NCI-H2171 treated with DMSO at 0.1 percent for 48 hours (cell line): ENCODE measurements at regions not wholly inside any gene's neighbourhood (a gene's known extent, or its start where the extent isn't known, plus 50 kb on each side); places are given as distances from the start of the nearest gene placed in this dataset.

ENCODE experiments used
- DNase-seq: peaks from one replicate; lab custom pipeline; 2025; lab: John Stamatoyannopoulos, UW

DNA sequence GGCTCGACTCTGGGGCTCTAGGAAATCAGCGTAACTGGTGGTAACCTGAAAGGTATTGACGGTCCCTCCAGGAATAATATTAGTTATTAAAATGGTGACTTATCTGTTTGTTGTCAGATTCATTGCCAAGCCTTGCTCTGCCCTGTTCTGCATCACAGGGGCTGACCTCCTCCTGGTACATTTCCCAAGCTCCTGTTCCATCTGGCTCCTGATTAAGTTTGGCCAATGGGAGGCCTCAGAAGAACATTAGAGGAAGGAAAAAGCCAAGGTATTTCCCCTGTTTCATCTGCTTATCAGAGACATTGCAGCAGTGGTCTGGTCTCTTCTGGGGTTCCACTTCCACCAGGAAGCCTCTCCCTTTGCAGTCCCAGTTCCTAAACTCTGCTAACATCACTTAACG, 527.0 kb downstream of the TNS1 start:
- DNase-seq, result no peak

DNA sequence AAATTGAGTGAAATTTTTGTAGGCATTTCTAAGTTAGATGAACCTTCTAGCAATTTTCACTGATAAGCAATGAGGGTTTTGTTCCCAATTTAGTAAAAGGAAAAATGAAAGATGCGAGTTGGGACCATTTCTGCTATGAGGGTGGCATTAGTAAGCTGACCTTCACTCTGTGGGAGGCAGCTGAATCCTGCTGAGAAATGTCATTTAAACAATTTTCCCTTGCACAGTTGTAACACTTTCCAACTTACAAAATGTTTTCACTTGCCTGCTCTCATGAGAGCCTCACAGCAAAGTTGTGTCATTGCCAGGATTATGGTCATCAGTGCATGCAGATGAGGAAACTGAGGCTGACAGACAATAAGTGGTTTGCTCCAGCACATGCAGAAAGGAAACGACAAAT, 527.7 kb downstream of the TNS1 start:
- no peak for DNase-seq

DNA sequence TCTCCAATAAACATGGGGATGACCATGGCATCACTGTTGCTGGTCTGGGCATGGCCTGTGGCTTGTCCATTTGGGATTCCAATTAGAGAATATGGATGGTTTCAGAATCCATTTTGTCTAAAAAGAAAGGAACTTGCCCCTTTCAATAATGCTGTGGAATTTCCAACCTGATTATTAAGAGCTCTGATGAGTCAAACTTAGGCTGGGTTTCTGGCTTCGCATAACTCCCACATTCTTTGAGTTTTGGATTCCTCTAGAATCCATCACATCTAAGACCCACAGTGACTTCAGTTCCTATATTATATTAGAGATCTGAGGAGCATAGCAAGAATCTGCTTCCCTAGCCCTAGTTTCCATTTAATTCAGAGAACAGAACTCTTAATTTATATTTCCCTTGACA, 531.5 kb downstream of the TNS1 start:
- DNase-seq, result no peak

DNA sequence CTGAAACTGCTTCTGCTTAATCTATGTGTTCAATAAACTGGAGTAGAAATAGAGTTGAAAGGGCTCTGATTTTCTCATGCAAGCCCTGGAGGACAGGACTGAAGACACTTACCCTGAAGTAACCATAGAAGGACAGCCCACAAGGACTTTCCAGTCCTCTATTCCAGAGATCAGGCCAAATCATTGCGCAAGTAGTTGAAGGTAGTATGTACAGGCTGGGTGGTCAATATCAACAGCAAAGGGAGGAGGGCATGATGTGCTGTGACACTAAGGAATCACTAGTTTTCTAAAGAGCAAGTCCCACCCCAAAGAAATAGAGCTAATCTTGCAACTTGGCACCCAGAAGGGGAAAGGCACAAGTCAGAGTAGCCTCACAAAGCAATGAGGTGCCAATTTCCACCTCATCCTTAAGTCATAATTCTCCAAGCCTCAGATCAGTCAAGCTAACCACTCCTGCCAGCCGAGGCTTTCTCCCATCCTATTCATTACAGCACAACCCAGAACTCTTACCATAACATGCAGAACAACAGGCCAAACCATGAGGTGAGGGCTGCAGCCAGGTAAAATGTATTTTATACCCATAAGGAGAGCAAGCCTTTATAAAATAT, 533.5 kb downstream of the TNS1 start:
- DNase-seq, result no peak

DNA sequence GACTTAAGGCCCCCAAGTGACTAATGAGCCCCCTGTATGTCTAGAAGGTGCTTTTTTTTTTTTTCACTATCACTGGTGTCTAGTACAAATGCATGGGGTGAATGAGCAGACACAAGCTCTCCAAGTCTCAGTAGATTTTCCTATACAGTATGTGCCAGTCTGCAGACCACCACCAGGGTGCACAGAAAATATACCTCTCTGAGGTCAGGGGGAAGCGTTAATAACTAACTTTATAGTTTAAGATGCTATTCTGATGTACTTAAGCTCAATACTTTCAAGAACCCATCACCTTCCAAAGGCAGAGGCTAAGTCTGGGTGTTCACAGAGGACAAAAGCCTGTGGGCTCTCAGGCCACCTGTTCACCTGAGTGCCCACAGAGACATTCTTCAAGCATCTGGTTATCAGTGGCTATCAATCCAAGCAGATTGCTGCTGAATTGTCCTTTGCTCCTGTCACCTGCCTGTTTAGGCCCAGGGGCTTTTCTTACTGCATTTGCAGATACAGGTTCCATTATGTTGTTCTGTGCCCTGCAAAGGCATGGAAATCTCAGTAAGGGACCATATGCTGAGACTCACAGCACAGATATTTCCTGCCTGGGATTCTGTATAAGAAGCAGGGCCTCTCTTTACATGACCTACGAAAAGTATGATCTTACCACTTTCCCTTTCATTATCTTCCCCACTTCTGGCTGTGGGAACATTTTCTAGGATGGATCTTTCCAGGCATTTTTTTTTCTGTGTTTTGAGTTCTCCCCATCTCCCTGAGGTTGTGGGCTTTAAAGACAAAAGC, 534.6 kb downstream of the TNS1 start:
- no peak for DNase-seq

DNA sequence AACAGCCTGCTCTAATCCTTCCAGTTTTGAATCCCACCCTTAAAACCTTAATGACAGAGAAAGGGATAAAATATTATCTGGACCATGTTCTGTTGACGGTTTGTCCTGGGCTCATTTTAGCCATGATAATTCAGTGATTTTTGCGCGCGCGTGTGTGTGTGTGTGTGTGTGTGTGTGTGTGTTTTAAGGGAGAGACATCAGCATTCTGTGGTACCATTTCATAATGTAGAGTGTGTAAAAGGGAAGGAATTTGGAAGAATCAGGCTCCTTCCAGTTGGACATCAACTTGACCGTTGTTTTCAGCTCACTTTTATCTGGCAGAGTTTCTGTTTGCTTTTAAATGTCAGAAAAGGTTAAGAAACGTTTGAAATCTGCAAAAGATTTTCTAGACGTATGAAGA, 535.5 kb downstream of the TNS1 start:
- DNase-seq, result no peak

DNA sequence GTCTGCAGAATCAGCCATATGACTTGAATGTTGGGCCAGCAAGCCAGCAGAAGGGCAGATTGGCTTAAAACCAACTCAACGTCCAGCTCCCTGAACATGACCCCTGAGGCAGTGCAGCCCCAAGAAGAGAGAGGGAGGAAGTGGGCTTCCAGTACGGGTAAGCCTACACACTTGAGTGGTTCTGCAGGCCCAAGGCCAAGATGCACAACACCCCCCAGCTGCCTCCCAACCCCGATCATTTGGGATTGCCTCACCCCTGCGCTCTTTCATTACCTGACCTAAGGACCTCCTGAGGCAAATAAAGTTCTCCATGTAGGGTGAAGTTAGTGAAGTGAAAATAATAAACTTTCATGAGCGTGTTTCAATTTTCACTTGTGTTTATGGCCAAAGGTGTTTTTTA, 536.0 kb downstream of the TNS1 start:
- DNase-seq, result no peak

DNA sequence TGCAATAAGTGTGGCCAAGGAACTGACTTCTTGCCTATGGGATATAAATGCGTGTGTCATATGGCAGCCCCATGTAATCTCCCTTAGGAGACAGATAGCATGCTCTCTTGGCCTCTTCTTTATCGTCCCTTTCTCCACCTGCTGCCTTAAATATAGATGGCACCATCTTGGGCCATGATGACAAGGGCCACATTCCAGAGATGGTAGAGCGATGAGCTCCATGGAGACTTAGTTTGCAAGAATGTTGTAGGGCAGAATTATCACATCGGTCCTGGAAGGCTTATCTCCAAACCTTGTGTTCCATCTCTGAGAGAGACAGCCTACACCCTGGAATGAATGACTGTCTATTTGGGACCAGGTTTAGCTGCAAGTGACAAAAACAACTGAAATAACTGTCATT, 536.7 kb downstream of the TNS1 start:
- DNase-seq, result no peak

DNA sequence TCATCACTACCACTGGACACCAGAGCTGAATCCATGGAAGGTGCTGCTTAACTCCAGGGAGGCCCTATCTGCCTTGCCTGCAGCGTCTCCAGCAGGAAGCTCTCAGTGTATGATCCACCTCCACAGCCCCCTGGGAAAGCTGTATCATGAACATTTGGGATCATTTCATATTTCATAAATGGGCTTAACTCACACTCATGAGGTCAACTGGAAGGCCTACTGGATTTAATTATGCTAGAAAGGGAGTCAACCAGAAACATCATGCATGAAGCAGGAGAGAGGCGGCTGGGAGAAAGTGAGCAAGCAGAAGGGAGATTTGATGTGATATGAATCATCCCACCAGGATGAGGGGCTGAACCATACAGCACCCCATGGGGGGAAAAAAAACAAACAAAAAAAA, 537.7 kb downstream of the TNS1 start:
- no peak for DNase-seq

DNA sequence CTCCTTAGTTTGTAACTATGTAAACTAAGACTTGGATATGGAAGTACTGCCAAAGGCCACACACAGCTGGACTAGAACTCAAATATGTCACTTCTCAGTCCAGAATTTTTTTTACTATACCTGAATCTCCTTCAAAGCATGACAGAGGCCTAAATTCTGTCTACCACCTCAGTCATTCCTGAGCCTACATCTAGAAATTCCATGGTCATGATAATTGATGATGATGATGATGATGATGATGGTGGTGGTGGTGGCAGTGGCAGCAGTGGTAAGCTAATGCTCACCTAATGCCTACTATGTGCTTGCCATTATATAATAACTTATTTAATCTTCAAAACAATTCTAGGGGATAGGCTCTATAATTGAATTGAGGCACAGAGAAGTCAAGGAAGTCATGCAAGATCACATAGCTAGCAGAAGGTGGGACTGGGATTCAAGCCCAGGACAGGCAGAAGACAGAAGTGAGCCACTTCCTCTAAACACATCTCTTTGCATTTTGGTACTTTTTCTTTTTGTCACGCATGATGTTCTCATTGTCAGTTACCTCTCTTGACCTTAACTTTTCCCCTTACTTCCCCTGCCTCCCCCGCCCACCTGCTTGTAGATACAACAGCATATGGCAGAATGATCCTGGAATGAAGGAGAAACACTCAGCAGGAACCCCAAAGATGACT, 539.3 kb downstream of the TNS1 start:
- DNase-seq, result peak; percentile 4

DNA sequence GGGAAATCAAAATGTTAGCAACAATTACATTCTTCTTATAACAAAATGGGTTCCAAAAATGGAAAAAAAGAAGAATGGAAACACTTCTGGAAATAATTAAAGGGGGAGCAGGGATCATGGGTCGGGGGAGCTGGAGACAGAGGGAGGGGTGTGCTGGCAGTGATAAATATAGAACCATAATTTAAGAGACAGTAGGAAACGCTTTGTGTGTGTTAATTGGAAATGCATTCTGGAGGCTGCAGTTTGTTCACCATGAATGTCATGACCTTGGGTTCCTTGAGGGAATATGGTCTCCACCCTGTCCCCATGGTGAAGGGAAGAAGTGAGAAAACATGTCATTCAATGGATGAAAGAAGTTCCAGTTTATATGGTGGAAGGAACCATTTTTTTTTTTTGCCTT, 540.7 kb downstream of the TNS1 start:
- DNase-seq, result no peak

DNA sequence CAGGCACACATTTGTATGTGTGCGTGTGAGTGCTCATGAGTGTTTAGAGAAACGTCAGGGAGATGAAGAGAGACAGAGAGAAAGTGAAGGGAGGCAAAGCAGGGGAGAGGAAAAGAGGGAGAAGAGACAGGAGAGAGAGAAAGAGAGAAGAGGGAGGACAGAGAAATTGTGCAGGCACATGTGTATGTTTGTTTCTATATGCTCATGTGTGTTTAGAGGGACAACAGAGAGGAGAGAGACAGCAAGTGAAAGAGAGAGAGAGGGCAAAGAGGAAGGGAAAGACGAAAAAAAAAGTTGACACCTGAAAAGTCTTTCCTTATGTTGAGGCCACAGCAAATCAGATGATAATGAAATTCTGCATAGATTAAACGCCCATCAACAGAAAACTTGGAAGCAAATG, 541.1 kb downstream of the TNS1 start:
- DNase-seq, result no peak

DNA sequence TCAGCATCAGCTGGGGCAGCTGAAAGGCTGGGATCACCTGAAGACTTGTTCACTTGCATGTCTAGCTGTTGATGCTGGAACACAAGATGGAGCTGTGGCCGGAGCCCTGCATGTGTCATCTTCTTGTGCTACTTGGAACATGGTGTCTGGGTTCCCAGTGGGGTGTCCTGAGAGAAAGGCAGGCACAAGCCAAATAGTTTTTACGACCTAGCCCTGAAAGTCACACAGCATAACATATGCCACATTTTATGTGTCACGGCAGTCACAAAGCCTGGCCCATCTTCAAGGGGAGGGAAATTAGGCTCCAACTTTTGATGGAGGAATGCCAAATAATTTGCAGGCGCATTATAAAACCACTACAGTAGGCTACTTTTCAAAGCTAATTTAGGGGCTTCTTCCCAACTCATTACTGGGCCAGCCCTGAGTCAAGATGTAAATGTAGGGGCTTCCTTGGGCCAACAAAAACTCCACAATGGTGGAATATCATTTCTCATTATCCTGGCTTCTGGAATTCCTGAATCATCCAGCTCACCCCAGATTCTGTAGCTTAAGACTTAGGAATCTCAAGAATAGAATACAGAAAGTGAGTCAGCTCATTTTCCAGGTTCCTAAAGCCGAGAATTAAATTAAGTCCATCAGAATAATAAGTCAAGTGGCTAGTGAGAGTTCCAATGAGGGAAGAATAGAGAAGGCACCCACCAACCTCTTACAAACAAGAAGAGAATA, 543.0 kb downstream of the TNS1 start:
- DNase-seq, result no peak

DNA sequence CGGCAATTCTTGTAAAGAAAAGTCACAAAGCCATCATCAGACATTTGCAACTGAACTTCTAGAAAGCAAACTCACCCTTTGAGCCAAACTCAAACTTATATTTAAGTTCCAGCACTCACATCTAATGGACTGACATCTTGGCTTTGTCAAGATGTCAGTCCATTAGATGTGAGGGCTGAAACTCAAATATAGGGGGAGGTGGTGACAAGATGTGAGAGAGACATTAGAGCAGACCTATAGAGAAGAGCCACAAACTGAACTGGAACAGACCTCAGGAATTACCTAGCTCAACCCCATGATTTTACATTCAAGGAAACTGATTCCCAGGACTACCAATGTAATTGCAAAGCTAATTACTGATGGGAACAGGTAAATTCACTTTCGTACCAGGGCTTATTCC, 543.8 kb downstream of the TNS1 start:
- no peak for DNase-seq

DNA sequence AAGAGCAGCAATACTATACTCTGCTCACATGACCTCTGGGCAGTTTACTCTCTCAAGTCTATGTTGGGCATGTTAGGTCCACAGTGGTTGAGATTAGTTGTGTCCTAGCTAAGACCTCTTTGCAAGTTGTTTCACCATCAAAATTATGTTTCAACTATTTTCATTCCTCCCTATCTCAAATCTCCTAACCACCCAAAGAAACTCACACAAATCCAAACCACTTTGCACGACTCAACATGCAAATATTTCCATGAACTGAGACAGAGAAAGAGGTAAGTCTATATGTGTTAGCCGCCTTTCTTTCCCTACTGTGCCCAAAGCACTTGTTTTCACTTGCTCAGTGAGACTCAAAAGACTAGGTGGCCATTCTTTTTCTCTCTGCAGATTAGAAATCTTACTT, 546.8 kb downstream of the TNS1 start:
- DNase-seq, result no peak

DNA sequence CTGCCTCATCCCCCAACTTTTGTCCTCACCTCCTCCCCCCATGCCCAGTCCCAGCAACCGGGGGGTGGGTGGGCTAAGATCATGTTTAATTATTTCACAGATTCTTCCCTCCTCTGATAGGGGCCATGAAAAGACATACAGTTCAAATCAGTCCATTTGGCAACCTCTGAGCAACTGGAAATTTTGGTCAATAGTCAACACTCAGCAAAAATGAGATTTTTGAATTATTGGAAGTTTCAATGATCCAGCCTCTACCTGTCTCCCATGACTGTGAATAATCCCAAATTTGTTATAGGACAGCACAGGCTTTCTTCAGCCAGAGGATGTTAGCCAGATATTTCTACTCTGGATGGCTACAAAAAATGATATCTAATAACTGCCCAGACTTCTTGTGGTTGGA, 549.9 kb downstream of the TNS1 start:
- no peak for DNase-seq

DNA sequence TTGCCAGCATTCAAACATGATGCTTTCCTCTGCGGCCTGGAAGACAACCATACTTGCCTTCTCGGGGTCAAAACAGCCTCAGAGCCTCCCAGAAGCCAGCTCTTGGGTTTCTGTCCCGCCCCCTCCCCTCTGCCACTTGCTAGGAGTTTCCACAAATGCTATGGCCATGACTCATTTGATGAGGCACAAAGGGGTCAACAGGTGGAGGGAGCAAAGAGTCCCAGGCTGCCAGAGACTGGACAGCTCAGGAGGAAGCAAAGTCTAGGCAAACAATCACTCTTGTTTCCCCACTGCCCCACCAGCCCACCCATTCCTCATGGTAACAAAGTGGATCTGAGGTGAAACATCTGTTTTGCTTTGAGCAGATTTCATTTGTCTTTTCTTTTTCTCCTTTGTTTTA, 551.1 kb downstream of the TNS1 start:
- no peak for DNase-seq

DNA sequence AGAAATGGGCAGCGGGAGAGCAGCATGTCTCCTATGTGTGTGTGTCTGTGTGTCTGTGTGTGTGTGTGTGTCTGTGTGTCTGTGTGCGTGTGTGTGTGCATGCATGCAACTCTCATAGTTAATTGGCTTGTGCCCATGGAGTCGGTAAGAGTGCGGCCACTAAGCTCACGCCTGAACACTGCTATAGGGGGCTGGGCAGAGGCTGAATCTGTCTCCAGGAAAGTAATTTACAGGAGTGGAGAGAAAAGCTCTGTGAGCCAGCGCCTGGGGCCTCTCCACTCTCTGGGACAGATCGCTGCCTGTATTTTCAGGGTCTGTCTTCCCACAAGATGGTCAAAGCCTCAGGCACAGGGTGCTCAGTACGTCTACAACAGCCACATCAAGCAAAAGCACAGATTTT, 553.4 kb downstream of the TNS1 start:
- no peak for DNase-seq

DNA sequence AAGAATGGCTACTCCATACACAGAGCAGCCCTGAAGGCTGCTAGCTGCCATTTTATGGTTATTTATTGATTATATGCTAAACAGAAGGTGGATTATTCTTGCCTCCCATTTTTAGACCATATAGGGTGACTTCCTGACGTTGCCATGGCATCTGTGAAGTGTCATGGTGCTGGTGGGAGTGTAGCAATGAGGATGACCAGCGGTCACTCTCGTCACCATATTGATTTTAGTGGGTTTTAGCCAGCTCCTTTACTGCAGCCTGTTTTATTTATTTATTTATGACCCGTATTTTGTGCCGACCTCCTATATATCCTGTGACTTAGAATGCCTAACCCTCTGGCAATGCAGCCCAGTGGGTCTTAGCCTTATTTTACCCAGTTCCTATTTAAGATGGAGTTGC, 553.9 kb downstream of the TNS1 start:
- no peak for DNase-seq

DNA sequence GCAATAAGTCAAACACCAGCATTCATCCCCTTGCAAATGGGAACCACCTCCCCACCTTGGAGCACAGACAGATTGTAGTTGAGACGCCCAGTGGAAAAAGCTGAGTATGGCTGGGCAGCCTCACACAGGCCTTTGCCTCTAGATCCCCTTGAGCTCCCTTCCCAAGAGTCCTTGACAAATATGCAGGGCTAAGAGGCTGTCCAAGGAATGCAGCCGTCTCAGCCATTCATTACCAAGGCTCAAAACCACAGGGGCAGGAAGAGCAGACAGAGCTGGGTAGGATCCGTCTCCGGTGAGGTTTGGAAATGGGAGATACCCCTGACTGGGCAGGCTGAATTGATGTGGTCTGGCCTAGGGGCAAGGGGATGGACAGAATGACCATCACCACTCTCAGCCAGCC, 557.1 kb downstream of the TNS1 start:
- no peak for DNase-seq

DNA sequence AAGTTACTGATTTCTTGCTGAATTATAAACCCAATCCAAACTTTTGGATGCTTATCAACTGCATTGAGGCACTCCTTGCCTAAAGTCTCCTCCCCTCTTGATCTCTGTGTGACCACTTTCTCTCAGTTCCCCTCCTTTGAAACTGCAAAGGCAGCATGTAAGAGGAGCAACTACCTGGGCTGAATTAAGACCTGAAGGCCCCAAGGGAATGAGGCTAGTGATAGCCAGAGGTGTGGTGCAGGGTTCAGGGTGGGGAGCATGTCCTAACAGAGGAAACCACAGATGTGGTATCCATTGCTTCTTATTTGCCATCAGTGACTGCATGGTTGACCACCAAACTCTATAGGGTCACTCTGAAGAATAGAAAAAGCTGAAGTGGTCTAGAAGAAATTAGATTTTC, 557.9 kb downstream of the TNS1 start:
- no peak for DNase-seq

DNA sequence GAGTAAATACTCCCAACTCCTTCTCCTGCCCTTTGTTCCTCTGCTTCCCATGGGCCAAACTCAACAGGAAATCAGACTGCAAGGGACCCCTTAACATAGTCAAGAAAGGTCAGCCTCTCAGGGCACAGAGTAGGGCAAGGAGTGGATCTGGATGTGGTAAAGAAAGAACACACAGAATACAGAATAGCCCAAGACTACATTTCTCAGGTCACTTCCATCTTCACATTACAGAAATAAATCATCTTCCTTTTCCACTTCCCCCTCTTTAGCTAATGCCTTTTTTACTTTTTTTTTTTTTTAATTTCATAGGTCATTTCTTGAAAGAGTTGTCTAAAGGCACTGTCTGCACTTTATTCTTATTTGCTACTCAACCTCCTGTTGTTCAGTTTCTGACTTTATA, 558.3 kb downstream of the TNS1 start:
- DNase-seq, result no peak

DNA sequence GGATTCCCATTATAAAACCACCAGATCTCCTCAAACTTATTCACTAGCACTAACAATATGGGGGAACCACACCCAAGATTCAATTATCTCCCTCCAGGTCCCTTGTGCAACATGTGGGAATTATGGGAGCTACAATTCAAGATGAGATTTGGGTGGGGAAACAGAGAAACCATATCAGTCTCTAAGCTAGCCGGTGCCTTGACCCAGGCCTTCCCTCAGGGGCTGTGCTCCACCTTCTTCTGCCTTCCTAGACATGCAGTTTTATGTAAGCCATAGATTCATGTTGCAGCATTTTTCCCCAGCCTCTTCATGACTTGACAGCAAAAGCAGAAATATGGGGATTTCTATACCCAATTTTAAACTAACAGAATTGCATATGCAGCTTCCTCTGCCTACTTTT, 559.2 kb downstream of the TNS1 start:
- DNase-seq, result no peak
